GM23338 (cell line): ENCODE measurements at regions not wholly inside any gene's neighbourhood (a gene's known extent, or its start where the extent isn't known, plus 50 kb on each side); places are given as distances from the start of the nearest gene placed in this dataset.

ENCODE experiments used
- ATAC-seq: fragments of 200-7000 bp; cut with Tn5 transposase; 3 replicates; pipeline ENCODE4 v1.9.1; 2020
- DNase-seq: peaks from one replicate; pipeline ENCODE4 v3.0.0-alpha.2; 2015; ENCODE audit warnings: low spot score
- H2AFZ ChIP-seq: fragments of 200-600 bp; sonication (generic); 2 replicates; pipeline ENCODE4 v1.8.0; 2016; ENCODE audit warnings: antibody characterized with exemption, mild to moderate bottlenecking, moderate library complexity
- H3F3A ChIP-seq: fragments of 200-600 bp; sonication (generic); replicated peaks from 2 replicates; pipeline ENCODE4 v1.8.0; 2017; ENCODE audit warnings: antibody characterized with exemption, mixed run types, low read depth
- H3K27ac ChIP-seq: fragments of 200-600 bp; sonication (generic); 2 replicates; pipeline ENCODE4 v1.6.1; 2016; ENCODE audit warnings: low read depth
- H3K27me3 ChIP-seq: fragments of 200-600 bp; sonication (generic); 2 replicates; pipeline ENCODE4 v1.8.0; 2016; ENCODE audit warnings: mild to moderate bottlenecking, mixed run types, moderate library complexity; ENCODE audit not compliant: insufficient read depth
- H3K36me3 ChIP-seq: fragments of 200-600 bp; sonication (generic); 2 replicates; pipeline ENCODE4 v1.8.0; 2016; ENCODE audit warnings: mild to moderate bottlenecking; ENCODE audit not compliant: insufficient read depth
- H3K4me1 ChIP-seq: fragments of 200-600 bp; sonication (generic); 2 replicates; pipeline ENCODE4 v1.8.0; 2016; ENCODE audit warnings: mild to moderate bottlenecking, moderate library complexity; ENCODE audit not compliant: insufficient read depth
- H3K4me2 ChIP-seq: fragments of 200-600 bp; sonication (generic); 2 replicates; pipeline ENCODE4 v1.7.1; 2017; ENCODE audit warnings: mixed run types
- H3K4me3 ChIP-seq: fragments of 200-600 bp; sonication (generic); 2 replicates; pipeline ENCODE4 v1.6.1; 2016; ENCODE audit warnings: mixed run types
- H3K79me2 ChIP-seq: fragments of 200-600 bp; sonication (generic); replicated peaks from 2 replicates; pipeline ENCODE4 v1.8.0; 2017; ENCODE audit warnings: mild to moderate bottlenecking; ENCODE audit not compliant: insufficient read depth
- H3K9me2 ChIP-seq: fragments of 200-600 bp; sonication (generic); 2 replicates; pipeline ENCODE4 v1.8.0; 2017; ENCODE audit not compliant: insufficient read depth
- H4K20me1 ChIP-seq: fragments of 200-600 bp; sonication (generic); replicated peaks from 2 replicates; pipeline ENCODE4 v1.8.0; 2017; ENCODE audit warnings: mild to moderate bottlenecking; ENCODE audit not compliant: insufficient read depth
- H3K27ac Mint-ChIP-seq: 2 replicates; pipeline ENCODE4 v1.8.0; 2020; ENCODE audit warnings: inconsistent platforms, mild to moderate bottlenecking, moderate library complexity, mixed read lengths
- H3K27me3 Mint-ChIP-seq: 3 replicates; pipeline ENCODE4 v1.8.0; 2022; ENCODE audit warnings: low read depth, mild to moderate bottlenecking, moderate library complexity, mixed read lengths, inconsistent platforms; ENCODE audit not compliant: insufficient read depth, poor library complexity
- H3K36me3 Mint-ChIP-seq: 3 replicates; pipeline ENCODE4 v1.8.0; 2021; ENCODE audit warnings: low read depth, mild to moderate bottlenecking, inconsistent platforms, moderate library complexity, mixed read lengths
- H3K4me1 Mint-ChIP-seq: 3 replicates; pipeline ENCODE4 v1.8.0; 2020; ENCODE audit warnings: mild to moderate bottlenecking, inconsistent platforms, mixed read lengths
- H3K4me3 Mint-ChIP-seq: 3 replicates; pipeline ENCODE4 v1.8.0; 2021; ENCODE audit warnings: moderate library complexity, mild to moderate bottlenecking, inconsistent platforms, mixed read lengths
- H3K9me3 Mint-ChIP-seq: 3 replicates; pipeline ENCODE4 v1.8.0; 2020; ENCODE audit warnings: moderate library complexity, mild to moderate bottlenecking, inconsistent platforms, mixed read lengths
- CREB1 ChIP-seq: fragments of 250-450 bp; sonication (Bioruptor Pico); IDR thresholded peaks from 2 replicates; pipeline ENCODE4 v1.5.0; 2020; ENCODE audit warnings: low read depth, mild to moderate bottlenecking, moderate library complexity
- ETS1 ChIP-seq: IDR thresholded peaks from 2 replicates; pipeline ENCODE4 v1.6.1; 2016; ENCODE audit warnings: antibody characterized with exemption
- EZH2phosphoT487 ChIP-seq: fragments of 200-600 bp; sonication (generic); IDR thresholded peaks from one replicate; pipeline ENCODE4 v1.8.1; 2018; ENCODE audit warnings: antibody characterized with exemption; ENCODE audit not compliant: unreplicated experiment
- JUNB ChIP-seq: IDR thresholded peaks from one replicate; pipeline ENCODE4 v1.6.1; 2016; ENCODE audit warnings: antibody characterized with exemption; ENCODE audit not compliant: unreplicated experiment
- NANOG ChIP-seq: IDR thresholded peaks from 2 replicates; pipeline ENCODE4 v1.6.1; 2016; ENCODE audit warnings: antibody characterized with exemption, borderline replicate concordance
- POLR2AphosphoS5 ChIP-seq: IDR thresholded peaks from 2 replicates; pipeline ENCODE4 v1.6.1; 2016; ENCODE audit warnings: antibody characterized with exemption, low read depth
- STAT1 ChIP-seq: IDR thresholded peaks from one replicate; pipeline ENCODE4 v1.6.1; 2016; ENCODE audit warnings: antibody characterized with exemption; ENCODE audit not compliant: unreplicated experiment
- ZNF114 ChIP-seq: fragments of 250-450 bp; sonication (Bioruptor Pico); IDR thresholded peaks from 2 replicates; pipeline ENCODE4 v1.5.0; 2020; ENCODE audit warnings: mild to moderate bottlenecking, moderate library complexity
- ZNF331 ChIP-seq: fragments of 250-450 bp; sonication (Bioruptor Pico); IDR thresholded peaks from 2 replicates; pipeline ENCODE4 v1.5.0; 2020; ENCODE audit warnings: low read depth, mild to moderate bottlenecking, moderate library complexity

- H3K36me3 Mint-ChIP-seq: no peaks in the 10 kb centered on the region
- no peaks in the 10 kb centered on the region for H3K27me3 ChIP-seq
- H3K4me1 Mint-ChIP-seq: no peaks in the 10 kb centered on the region; the same call in 2 of the 3 replicates
- no peak overlapping the region for H3K4me3 ChIP-seq
- H3K4me3 Mint-ChIP-seq: no peak overlapping the region
- H3F3A ChIP-seq: no peaks in the 10 kb centered on the region
- H3K36me3 ChIP-seq: no peaks in the 10 kb centered on the region
- no peak for TF ChIP-seq CREB1 (CRISPR knock-in tag)
- TF ChIP-seq EZH2phosphoT487: no peak
- TF ChIP-seq STAT1: no peak
- no peaks in the 10 kb centered on the region for H3K9me2 ChIP-seq
- H3K27me3 Mint-ChIP-seq: peaks cover 1% of the 10 kb centered on the region
- DNase-seq (no peak), ATAC-seq (no peak)
- no peak overlapping the region for H2AFZ ChIP-seq
- H3K4me2 ChIP-seq: no peak overlapping the region
- no peaks in the 10 kb centered on the region for H4K20me1 ChIP-seq
- H3K27ac Mint-ChIP-seq: no peak overlapping the region; the same call in 1 of the 2 replicates
- no peaks in the 10 kb centered on the region; the same call in 1 of the 3 replicates for H3K9me3 Mint-ChIP-seq
- H3K4me1 ChIP-seq: no peaks in the 10 kb centered on the region
- H3K79me2 ChIP-seq: no peaks in the 10 kb centered on the region
- no peak overlapping the region for H3K27ac ChIP-seq
Measured at GRCh38 chr11:112728716-112729115, 232.5 kb upstream of the NCAM1 start.

GRCh38 chr11:112730591-112730990 lies 230.6 kb upstream of the NCAM1 start:
- H2AFZ ChIP-seq: no peak overlapping the region
- H3K27ac ChIP-seq: no peak overlapping the region
- no peaks in the 10 kb centered on the region for H3K9me2 ChIP-seq
- H3F3A ChIP-seq: no peaks in the 10 kb centered on the region
- ATAC-seq (no peak), DNase-seq (no peak)
- Mint-ChIP-seq H3K4me3 (no peak overlapping the region), H3K9me3 (no peaks in the 10 kb centered on the region; the same call in 1 of the 3 replicates), H3K36me3 (no peaks in the 10 kb centered on the region), H3K27me3 (peaks cover 2% of the 10 kb centered on the region), H3K27ac (no peak overlapping the region), H3K4me1 (no peaks in the 10 kb centered on the region)
- H3K4me2 ChIP-seq: no peak overlapping the region
- no peaks in the 10 kb centered on the region for H3K4me1 ChIP-seq
- no peaks in the 10 kb centered on the region for H3K27me3 ChIP-seq
- TF ChIP-seq ZNF114 (CRISPR knock-in tag): no peak
- no peak for TF ChIP-seq NANOG
- TF ChIP-seq ZNF331: no peak
- no peak for TF ChIP-seq ETS1
- TF ChIP-seq POLR2AphosphoS5: no peak
- no peak overlapping the region for H3K4me3 ChIP-seq
- no peaks in the 10 kb centered on the region for H3K79me2 ChIP-seq
- no peaks in the 10 kb centered on the region for H4K20me1 ChIP-seq
- no peaks in the 10 kb centered on the region for H3K36me3 ChIP-seq

GRCh38 chr11:112731538-112731937 lies 229.7 kb upstream of the NCAM1 start:
- Histone ChIP-seq H3K4me1 (no peaks in the 10 kb centered on the region), H3K4me3 (no peak overlapping the region), H3K4me2 (no peak overlapping the region), H2AFZ (no peak overlapping the region), H3K27me3 (no peaks in the 10 kb centered on the region), H3K36me3 (no peaks in the 10 kb centered on the region), H3K27ac (no peak overlapping the region), H3K9me2 (no peaks in the 10 kb centered on the region), H4K20me1 (no peaks in the 10 kb centered on the region), H3K79me2 (no peaks in the 10 kb centered on the region), H3F3A (no peaks in the 10 kb centered on the region)
- Mint-ChIP-seq H3K4me1 (no peaks in the 10 kb centered on the region), H3K27ac (no peak overlapping the region), H3K27me3 (peaks cover 1% of the 10 kb centered on the region), H3K36me3 (no peaks in the 10 kb centered on the region), H3K9me3 (no peaks in the 10 kb centered on the region; the same call in 1 of the 3 replicates), H3K4me3 (no peak overlapping the region)
- ATAC-seq (no peak), DNase-seq (no peak)
- TF ChIP-seq ZNF331 (no peak), NANOG (no peak), CREB1 (CRISPR knock-in tag) (no peak), JUNB (no peak), STAT1 (no peak), POLR2AphosphoS5 (no peak), ZNF114 (CRISPR knock-in tag) (no peak)
